ENCODE measurements at regions not wholly inside any gene's neighbourhood (a gene's known extent, or its start where the extent isn't known, plus 50 kb on each side); places are given as distances from the start of the nearest gene placed in this dataset.
"Not testable (repeated sequence)": the region's sequence is repeated elsewhere in the genome, so short reads cannot be mapped to it uniquely, and the experiment has no call there.

- not testable (repeated sequence) for H3K36me3 ChIP-seq; H3K4me3 ChIP-seq; DNase-seq; ATAC-seq (ENCODE audit: low FRiP score in 2 of 2); H3K27me3 ChIP-seq; H3K9me3 ChIP-seq; H3K4me1 ChIP-seq; H3K27ac ChIP-seq
- no CpG with 5 or more reads among the region's 5 CpGs for WGBS, 2 donors
These were observed 52.9 kb downstream of the CDY2B start for GRCh38 chrY:17827155-17827554.

- not testable (repeated sequence) for ATAC-seq (ENCODE audit: low FRiP score in 2 of 2); H3K9me3 ChIP-seq; DNase-seq; H3K27ac ChIP-seq; H3K36me3 ChIP-seq; H3K4me1 ChIP-seq; H3K27me3 ChIP-seq; H3K4me3 ChIP-seq
- no CpG with 5 or more reads among the region's 4 CpGs for WGBS, 2 donors
These were observed 60.3 kb downstream of the CDY2B start for GRCh38 chrY:17819700-17820099.

- ATAC-seq (ENCODE audit: low FRiP score in 2 of 2); H3K36me3 ChIP-seq; H3K9me3 ChIP-seq; H3K27ac ChIP-seq; H3K4me1 ChIP-seq; H3K4me3 ChIP-seq; DNase-seq; H3K27me3 ChIP-seq: not testable (repeated sequence)
- no CpG with 5 or more reads among the region's 3 CpGs for WGBS, 2 donors
These were observed 60.9 kb downstream of the CDY2B start for GRCh38 chrY:17819025-17819646.

GRCh38 chrY:17817076-17818068, 62.6 kb downstream of the CDY2B start:
- not testable (repeated sequence) for H3K27me3 ChIP-seq, DNase-seq, H3K27ac ChIP-seq, H3K4me3 ChIP-seq, H3K36me3 ChIP-seq, H3K9me3 ChIP-seq, H3K4me1 ChIP-seq
- peak in 1 of 2 donors; percentile 66 for ATAC-seq (ENCODE audit: low FRiP score in 2 of 2)
- no CpG with 5 or more reads among the region's 6 CpGs for WGBS, 2 donors

GRCh38 chrY:17812664-17813063, 67.4 kb downstream of the CDY2B start:
- not testable (repeated sequence) for DNase-seq; H3K36me3 ChIP-seq; H3K9me3 ChIP-seq; H3K4me3 ChIP-seq; H3K4me1 ChIP-seq; H3K27ac ChIP-seq; ATAC-seq (ENCODE audit: low FRiP score in 2 of 2); H3K27me3 ChIP-seq
- no CpG with 5 or more reads among the region's 3 CpGs for WGBS, 2 donors

- not testable (repeated sequence) for ATAC-seq (ENCODE audit: low FRiP score in 2 of 2); H3K9me3 ChIP-seq; H3K36me3 ChIP-seq; H3K4me1 ChIP-seq; H3K27ac ChIP-seq; H3K27me3 ChIP-seq; H3K4me3 ChIP-seq; DNase-seq
- WGBS, 2 donors = no CpG with 5 or more reads among the region's 2 CpGs
These were observed 80.1 kb downstream of the CDY2B start for GRCh38 chrY:17799915-17800314.

GRCh38 chrY:17787214-17787613, 92.8 kb downstream of the CDY2B start:
- not testable (repeated sequence) for H3K27me3 ChIP-seq; DNase-seq; H3K36me3 ChIP-seq; H3K27ac ChIP-seq; ATAC-seq (ENCODE audit: low FRiP score in 2 of 2); H3K9me3 ChIP-seq; H3K4me3 ChIP-seq; H3K4me1 ChIP-seq
- no CpG with 5 or more reads among the region's 3 CpGs for WGBS, 2 donors

GRCh38 chrY:17766000-17766699, 113.9 kb downstream of the CDY2B start:
- no CpG with 5 or more reads among the region's 6 CpGs for WGBS, 2 donors

GRCh38 chrY:17759213-17759612, 120.8 kb downstream of the CDY2B start:
- not testable (repeated sequence) for H3K27me3 ChIP-seq; DNase-seq; H3K36me3 ChIP-seq; ATAC-seq (ENCODE audit: low FRiP score in 2 of 2); H3K27ac ChIP-seq; H3K4me3 ChIP-seq; H3K4me1 ChIP-seq; H3K9me3 ChIP-seq

More at GRCh38 chrY:17766000-17766699, 113.9 kb downstream of the CDY2B start:
- H3K36me3 ChIP-seq; H3K9me3 ChIP-seq; H3K4me1 ChIP-seq; H3K4me3 ChIP-seq; H3K27me3 ChIP-seq; ATAC-seq (ENCODE audit: low FRiP score in 2 of 2); DNase-seq; H3K27ac ChIP-seq: not testable (repeated sequence)

- not testable (repeated sequence) for H3K27me3 ChIP-seq, H3K27ac ChIP-seq, H3K9me3 ChIP-seq, DNase-seq, H3K4me1 ChIP-seq, H3K36me3 ChIP-seq, H3K4me3 ChIP-seq
- peak in 1 of 2 donors; percentile 19 for ATAC-seq (ENCODE audit: low FRiP score in 2 of 2)
- WGBS, 2 donors = no CpG with 5 or more reads among the region's 13 CpGs
These were observed 127.0 kb downstream of the CDY2B start for GRCh38 chrY:17752887-17753497.

- ATAC-seq (ENCODE audit: low FRiP score in 2 of 2); H3K4me3 ChIP-seq; H3K4me1 ChIP-seq; H3K9me3 ChIP-seq; H3K27ac ChIP-seq; DNase-seq; H3K36me3 ChIP-seq; H3K27me3 ChIP-seq: not testable (repeated sequence)
- no CpG with 5 or more reads among the region's 2 CpGs for WGBS, 2 donors
These were observed 140.2 kb downstream of the CDY2B start for GRCh38 chrY:17739852-17740251.

GRCh38 chrY:17729474-17729873, 150.5 kb downstream of the CDY2B start:
- H3K9me3 ChIP-seq; ATAC-seq (ENCODE audit: low FRiP score in 2 of 2); DNase-seq; H3K4me3 ChIP-seq; H3K36me3 ChIP-seq; H3K27ac ChIP-seq; H3K27me3 ChIP-seq; H3K4me1 ChIP-seq: not testable (repeated sequence)
- no CpG with 5 or more reads among the region's 13 CpGs for WGBS, 2 donors

All from upper lobe of left lung (tissue), 6 donors.